Activated T-cell treated with anti-CD3 and anti-CD28 coated beads, Interleukin-2, amount 50 U/mL, for 4 hours (primary cell): ENCODE measurements at regions not wholly inside any gene's neighbourhood (a gene's known extent, or its start where the extent isn't known, plus 50 kb on each side); places are given as distances from the start of the nearest gene placed in this dataset.
"Not testable (repeated sequence)": the region's sequence is repeated elsewhere in the genome, so short reads cannot be mapped to it uniquely, and the experiment has no call there.

Experiments
- ATAC-seq, 2 donors: fragments of 200-7000 bp; cut with Tn5 transposase; one replicate each; pipeline ENCODE4 v1.10.0; 2021
- DNase-seq: peaks from one replicate; pipeline ENCODE4 v3.0.0-alpha.2; 2020
- H3K27me3 Mint-ChIP-seq: one replicate; pipeline ENCODE4 v1.8.0; 2021; ENCODE audit warnings: low read depth, mixed read lengths
- H3K36me3 Mint-ChIP-seq: one replicate; pipeline ENCODE4 v1.8.0; 2022; ENCODE audit warnings: mixed read lengths; ENCODE audit not compliant: insufficient read depth
- H3K4me1 Mint-ChIP-seq: one replicate; pipeline ENCODE4 v1.8.0; 2021; ENCODE audit warnings: low read depth, mixed read lengths
- H3K4me3 Mint-ChIP-seq: one replicate; pipeline ENCODE4 v1.8.0; 2021; ENCODE audit warnings: mild to moderate bottlenecking, moderate library complexity, mixed read lengths
- H3K9me3 Mint-ChIP-seq: one replicate; pipeline ENCODE4 v1.8.0; 2021; ENCODE audit warnings: mixed read lengths

DNA sequence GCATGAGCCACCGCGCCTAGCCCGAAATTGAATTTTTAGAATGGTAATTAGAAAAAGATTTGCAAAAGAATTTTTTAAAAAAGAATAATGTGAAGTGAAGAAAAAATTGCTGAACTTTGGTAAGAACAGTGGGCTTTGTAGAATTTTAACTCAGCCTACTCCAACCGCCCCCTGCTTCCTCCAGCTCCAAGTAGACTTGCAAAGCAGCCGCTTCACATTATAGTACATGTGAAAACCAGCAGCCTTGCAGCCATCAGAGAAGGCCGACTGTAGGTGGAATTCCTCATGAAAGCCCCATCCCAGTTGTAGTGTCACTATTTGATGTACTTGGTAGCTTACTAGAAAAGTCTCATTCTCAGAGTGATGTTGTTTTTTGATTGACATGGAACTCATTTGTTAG is 835.6 kb downstream of the TBC1D32 start:
- Mint-ChIP-seq H3K9me3 (peaks cover 8% of the 10 kb centered on the region), H3K4me1 (no peaks in the 10 kb centered on the region), H3K4me3 (no peak overlapping the region), H3K36me3 (no peaks in the 10 kb centered on the region), H3K27me3 (no peaks in the 10 kb centered on the region)
- ATAC-seq (no peak), DNase-seq (no peak)

GRCh38 chr6:120496661-120497060 is 837.6 kb downstream of the TBC1D32 start:
- Mint-ChIP-seq H3K36me3 (no peaks in the 10 kb centered on the region), H3K9me3 (peaks cover 7% of the 10 kb centered on the region), H3K4me3 (no peak overlapping the region), H3K27me3 (no peaks in the 10 kb centered on the region), H3K4me1 (no peaks in the 10 kb centered on the region)
- DNase-seq (no peak), ATAC-seq (no peak)

DNA sequence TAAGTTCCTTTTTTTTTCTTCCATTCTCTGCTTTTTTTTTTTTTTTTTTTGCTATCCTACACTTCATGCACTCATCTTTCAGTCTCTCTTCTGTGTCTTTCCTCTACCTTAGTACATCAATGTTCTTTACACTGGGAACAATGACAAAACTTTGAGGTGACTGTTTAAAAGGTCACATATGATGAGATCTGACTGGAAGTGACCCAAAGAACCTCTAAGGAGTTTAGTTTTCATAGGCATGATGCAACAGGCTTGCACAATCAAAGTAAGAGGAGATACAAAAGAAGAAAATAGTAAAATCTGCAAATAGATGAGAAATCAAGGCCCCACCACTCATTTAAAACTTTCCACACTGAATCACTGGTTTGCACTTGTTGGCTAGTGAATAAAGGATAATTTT is 840.8 kb downstream of the TBC1D32 start:
- Mint-ChIP-seq H3K27me3 (no peaks in the 10 kb centered on the region), H3K36me3 (no peaks in the 10 kb centered on the region), H3K4me1 (no peaks in the 10 kb centered on the region), H3K9me3 (no peaks in the 10 kb centered on the region), H3K4me3 (no peak overlapping the region)
- DNase-seq, result no peak
- ATAC-seq, result no peak

DNA sequence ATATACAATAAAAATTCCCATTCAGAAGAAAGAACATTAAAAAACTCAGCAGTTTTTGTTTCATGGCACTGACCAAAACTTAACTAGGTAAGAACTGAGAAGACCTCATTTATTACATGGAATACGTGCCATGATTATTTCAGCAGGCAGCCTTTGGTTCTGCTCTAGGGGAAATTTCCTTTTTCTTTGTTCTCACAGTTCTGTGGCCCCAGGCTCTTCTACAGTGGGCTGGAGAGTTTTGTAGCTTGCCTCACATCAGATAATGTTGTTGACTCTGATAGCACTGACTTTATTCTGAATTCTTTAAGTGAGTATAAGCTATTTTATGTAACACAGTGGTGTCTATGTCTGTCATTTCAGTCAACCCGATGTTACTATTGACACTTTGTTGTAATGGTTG is 844.3 kb downstream of the TBC1D32 start:
- Mint-ChIP-seq H3K4me3 (no peak overlapping the region), H3K27me3 (no peaks in the 10 kb centered on the region), H3K36me3 (no peaks in the 10 kb centered on the region), H3K9me3 (peaks cover 2% of the 10 kb centered on the region), H3K4me1 (no peaks in the 10 kb centered on the region)
- DNase-seq (no peak), ATAC-seq (no peak)

DNA sequence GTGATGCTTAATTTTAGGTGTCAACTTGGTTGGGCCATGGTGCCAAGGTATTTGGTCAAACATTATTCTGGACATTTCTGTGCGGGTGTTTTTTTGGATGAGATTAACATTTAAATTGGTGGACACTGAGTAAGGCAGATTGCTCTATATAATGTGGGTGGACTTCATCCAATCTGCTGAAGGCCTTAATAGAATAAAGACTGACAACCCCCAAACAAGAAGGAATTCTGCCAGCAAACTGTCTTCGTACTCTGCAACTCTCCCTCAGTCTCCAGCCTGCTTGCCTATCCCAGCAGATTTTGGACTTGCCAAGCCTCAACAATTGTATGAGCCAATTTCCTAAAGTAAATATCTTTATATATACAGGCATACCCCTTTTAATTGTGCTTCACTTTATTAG is 850.1 kb downstream of the TBC1D32 start:
- DNase-seq, result no peak
- no peak overlapping the region for H3K4me3 Mint-ChIP-seq
- peaks cover 15% of the 10 kb centered on the region for H3K9me3 Mint-ChIP-seq
- no peaks in the 10 kb centered on the region for H3K36me3 Mint-ChIP-seq
- no peaks in the 10 kb centered on the region for H3K4me1 Mint-ChIP-seq
- ATAC-seq, result no peak
- H3K27me3 Mint-ChIP-seq, result no peaks in the 10 kb centered on the region

DNA sequence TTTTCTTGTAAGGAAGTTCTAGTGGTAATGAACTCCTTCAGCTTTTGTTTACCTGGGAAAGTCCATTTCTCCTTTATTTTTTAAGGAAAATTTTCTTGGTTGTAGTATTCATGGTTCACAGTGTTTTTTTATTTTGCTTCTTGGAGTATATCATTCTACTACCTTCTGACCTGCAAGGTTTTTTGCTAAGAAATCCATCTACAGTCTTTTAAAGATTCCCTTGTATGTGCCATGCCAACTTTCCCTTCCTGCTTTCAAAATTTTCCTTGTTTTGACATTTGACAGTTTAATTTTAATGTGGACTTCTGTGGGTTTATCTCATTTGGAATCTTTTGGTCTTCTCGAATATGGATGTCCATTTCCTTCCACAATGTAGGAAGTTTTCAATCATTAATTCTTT is 855.6 kb downstream of the TBC1D32 start:
- no peak for ATAC-seq
- Mint-ChIP-seq H3K9me3 (peaks cover 25% of the 10 kb centered on the region), H3K4me1 (no peaks in the 10 kb centered on the region), H3K27me3 (no peaks in the 10 kb centered on the region), H3K36me3 (no peaks in the 10 kb centered on the region), H3K4me3 (no peak overlapping the region)
- DNase-seq, result no peak

DNA sequence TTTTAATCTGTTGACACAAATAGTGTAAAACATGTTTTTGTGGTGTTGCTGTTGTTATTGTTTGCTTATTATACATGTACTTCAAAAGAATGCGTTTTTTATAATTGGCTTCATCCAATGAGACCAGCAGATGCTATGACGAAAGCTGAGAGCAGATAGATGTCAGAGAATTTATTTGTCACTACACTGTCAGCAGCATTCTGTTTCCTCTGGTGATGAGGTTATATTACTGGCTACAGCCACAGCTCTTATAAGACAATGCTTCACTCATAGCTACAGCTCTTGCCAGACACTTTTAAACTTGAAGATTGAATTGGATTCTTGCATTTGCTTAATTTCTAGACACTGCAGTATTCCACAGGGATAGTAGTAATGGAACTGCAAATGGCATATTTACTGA is 860.5 kb downstream of the TBC1D32 start:
- Mint-ChIP-seq H3K9me3 (peaks cover 11% of the 10 kb centered on the region), H3K4me3 (no peak overlapping the region), H3K4me1 (no peaks in the 10 kb centered on the region), H3K27me3 (no peaks in the 10 kb centered on the region), H3K36me3 (no peaks in the 10 kb centered on the region)
- no peak for ATAC-seq
- no peak for DNase-seq

GRCh38 chr6:120468486-120468885 is 865.8 kb downstream of the TBC1D32 start:
- ATAC-seq (no peak), DNase-seq (no peak)
- Mint-ChIP-seq H3K27me3 (no peaks in the 10 kb centered on the region), H3K36me3 (no peaks in the 10 kb centered on the region), H3K4me1 (no peaks in the 10 kb centered on the region), H3K9me3 (peaks cover 3% of the 10 kb centered on the region), H3K4me3 (no peak overlapping the region)

GRCh38 chr6:120451508-120451907 is 882.8 kb downstream of the TBC1D32 start:
- no peak overlapping the region for H3K4me3 Mint-ChIP-seq
- no peak for ATAC-seq
- H3K27me3 Mint-ChIP-seq, result no peaks in the 10 kb centered on the region
- H3K4me1 Mint-ChIP-seq, result no peaks in the 10 kb centered on the region
- DNase-seq, result no peak
- H3K9me3 Mint-ChIP-seq, result peaks cover 8% of the 10 kb centered on the region
- H3K36me3 Mint-ChIP-seq, result no peaks in the 10 kb centered on the region

- no peak for DNase-seq
- ATAC-seq, result no peak
- H3K4me1 Mint-ChIP-seq, result no peaks in the 10 kb centered on the region
- H3K36me3 Mint-ChIP-seq, result no peaks in the 10 kb centered on the region
- H3K4me3 Mint-ChIP-seq, result no peak overlapping the region
- H3K27me3 Mint-ChIP-seq, result no peaks in the 10 kb centered on the region
- no peaks in the 10 kb centered on the region for H3K9me3 Mint-ChIP-seq
Measured at GRCh38 chr6:120447605-120448004, 886.7 kb downstream of the TBC1D32 start.

DNA sequence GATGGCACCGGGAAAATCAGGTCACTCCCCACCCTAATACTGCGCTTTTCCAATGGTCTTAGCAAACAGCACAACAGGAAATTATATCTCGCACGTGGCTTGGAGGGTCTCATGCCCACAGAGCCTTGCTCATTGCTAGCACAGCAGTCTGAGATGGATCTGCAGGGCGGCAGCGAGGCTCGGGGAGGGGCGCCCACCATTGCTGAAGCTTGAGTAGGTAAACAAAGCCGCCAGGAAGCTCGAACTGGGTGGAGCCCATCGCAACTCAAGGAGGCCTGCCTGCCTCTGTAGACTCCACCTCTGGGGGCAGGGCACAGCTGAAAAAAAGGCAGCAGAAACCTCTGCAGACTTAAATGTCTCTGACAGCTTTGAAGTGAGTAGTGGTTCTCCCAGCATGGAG is 901.4 kb downstream of the TBC1D32 start:
- not testable (repeated sequence) for H3K4me1 Mint-ChIP-seq, ATAC-seq, H3K4me3 Mint-ChIP-seq, DNase-seq, H3K27me3 Mint-ChIP-seq, H3K36me3 Mint-ChIP-seq
- H3K9me3 Mint-ChIP-seq, result peaks cover 12% of the 10 kb centered on the region

- peaks cover 8% of the 10 kb centered on the region for H3K9me3 Mint-ChIP-seq
Measured at GRCh38 chr6:120431841-120432240, 902.4 kb downstream of the TBC1D32 start.

DNA sequence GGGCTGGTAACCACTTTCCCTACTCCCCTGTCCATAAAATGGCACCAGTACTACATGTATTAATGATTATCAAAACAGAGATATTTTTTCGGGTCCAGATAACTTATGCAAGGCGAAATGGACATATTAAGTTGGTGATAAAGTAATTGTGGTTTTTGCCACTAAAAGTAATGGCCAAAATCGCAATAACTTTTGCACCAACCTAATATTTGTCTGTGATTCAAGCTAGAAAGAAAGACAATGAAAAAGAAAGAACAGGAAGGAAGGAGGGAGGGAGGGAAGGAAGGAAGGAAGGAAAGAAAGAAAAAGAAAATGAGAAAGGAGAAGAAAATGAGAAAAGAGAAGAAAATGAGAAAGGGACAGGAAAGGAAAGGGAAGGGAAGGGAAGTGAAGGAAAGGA is 922.9 kb downstream of the TBC1D32 start:
- Mint-ChIP-seq H3K36me3 (no peaks in the 10 kb centered on the region), H3K4me1 (no peaks in the 10 kb centered on the region), H3K9me3 (no peaks in the 10 kb centered on the region), H3K4me3 (no peak overlapping the region), H3K27me3 (no peaks in the 10 kb centered on the region)
- DNase-seq (no peak), ATAC-seq (no peak)

More at GRCh38 chr6:120431841-120432240, 902.4 kb downstream of the TBC1D32 start:
- Mint-ChIP-seq H3K27me3 (no peaks in the 10 kb centered on the region), H3K4me3 (no peak overlapping the region), H3K36me3 (no peaks in the 10 kb centered on the region), H3K4me1 (no peaks in the 10 kb centered on the region)
- no peak for ATAC-seq
- DNase-seq, result no peak

DNA sequence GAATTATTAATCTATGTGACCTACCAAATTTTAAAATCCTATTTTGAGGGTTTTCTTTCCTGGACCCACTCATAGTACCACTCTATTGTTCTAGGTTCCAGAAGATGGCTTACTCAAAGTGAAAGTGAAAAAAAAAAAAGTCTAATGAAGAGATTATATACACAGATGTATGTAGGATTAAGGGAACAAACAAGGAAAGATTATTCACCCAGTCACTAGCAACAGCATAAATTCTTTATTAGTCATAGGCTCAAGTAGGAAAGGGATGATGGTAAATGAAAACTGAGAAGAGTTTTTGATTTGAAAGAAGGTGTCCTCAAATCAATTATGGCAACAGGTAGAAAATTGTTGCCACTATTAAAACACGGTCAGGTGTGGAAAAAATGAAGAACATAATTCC is 923.7 kb downstream of the TBC1D32 start:
- DNase-seq (no peak), ATAC-seq (no peak)
- Mint-ChIP-seq H3K36me3 (no peaks in the 10 kb centered on the region), H3K4me1 (no peaks in the 10 kb centered on the region), H3K9me3 (no peaks in the 10 kb centered on the region), H3K4me3 (no peak overlapping the region), H3K27me3 (no peaks in the 10 kb centered on the region)

- no peaks in the 10 kb centered on the region for H3K27me3 Mint-ChIP-seq
- no peak overlapping the region for H3K4me3 Mint-ChIP-seq
- H3K9me3 Mint-ChIP-seq, result peaks cover 2% of the 10 kb centered on the region
- DNase-seq, result no peak
- no peaks in the 10 kb centered on the region for H3K36me3 Mint-ChIP-seq
- H3K4me1 Mint-ChIP-seq, result no peaks in the 10 kb centered on the region
- no peak for ATAC-seq
Measured at GRCh38 chr6:120407696-120408095, 926.6 kb downstream of the TBC1D32 start.

GRCh38 chr6:120405947-120406346 is 928.3 kb downstream of the TBC1D32 start:
- DNase-seq (no peak), ATAC-seq (no peak)
- Mint-ChIP-seq H3K4me3 (no peak overlapping the region), H3K9me3 (peaks cover 3% of the 10 kb centered on the region), H3K27me3 (no peaks in the 10 kb centered on the region), H3K4me1 (no peaks in the 10 kb centered on the region), H3K36me3 (no peaks in the 10 kb centered on the region)
